Effector memory CD4-positive, alpha-beta T cell (primary cell): ENCODE measurements at regions not wholly inside any gene's neighbourhood (a gene's known extent, or its start where the extent isn't known, plus 50 kb on each side); places are given as distances from the start of the nearest gene placed in this dataset.

Experiments used
- DNase-seq, 3 donors: peaks; one replicate each; pipeline ENCODE4 v3.0.0-alpha.2; 2020
- H3K27ac ChIP-seq: 2 replicates; pipeline ENCODE4 v1.7.0; 2013; ENCODE audit warnings: mild to moderate bottlenecking, low read length, moderate library complexity; ENCODE audit not compliant: insufficient read depth, poor library complexity, severe bottlenecking
- H3K27me3 ChIP-seq: replicated peaks from 2 replicates; pipeline ENCODE4 v1.7.0; 2013; ENCODE audit warnings: mild to moderate bottlenecking, low read length; ENCODE audit not compliant: insufficient read depth, control insufficient read depth, poor library complexity, severe bottlenecking
- H3K36me3 ChIP-seq: 2 replicates; pipeline ENCODE4 v1.7.0; 2013; ENCODE audit warnings: mild to moderate bottlenecking, low read length, moderate library complexity; ENCODE audit not compliant: control insufficient read depth, insufficient read depth
- H3K4me1 ChIP-seq: 2 replicates; pipeline ENCODE4 v1.7.0; 2013; ENCODE audit warnings: low read length, mild to moderate bottlenecking; ENCODE audit not compliant: control insufficient read depth, insufficient read depth, poor library complexity, severe bottlenecking
- H3K4me3 ChIP-seq: 2 replicates; pipeline ENCODE4 v1.7.0; 2013; ENCODE audit warnings: low read length, low read depth, mild to moderate bottlenecking; ENCODE audit not compliant: insufficient read depth, poor library complexity, severe bottlenecking
- H3K9me3 ChIP-seq: 2 replicates; pipeline ENCODE4 v1.7.0; 2013; ENCODE audit warnings: mild to moderate bottlenecking, low read length, moderate library complexity; ENCODE audit not compliant: control insufficient read depth

GRCh38 chr10:5268743-5269142 is 72.1 kb downstream of the AKR1C4 start:
- no peak for DNase-seq
- Histone ChIP-seq H3K4me3 (no peak overlapping the region), H3K27me3 (no peaks in the 10 kb centered on the region), H3K27ac (no peak overlapping the region), H3K36me3 (peaks cover 11% of the 10 kb centered on the region), H3K4me1 (no peaks in the 10 kb centered on the region), H3K9me3 (peaks cover 3% of the 10 kb centered on the region)

DNA sequence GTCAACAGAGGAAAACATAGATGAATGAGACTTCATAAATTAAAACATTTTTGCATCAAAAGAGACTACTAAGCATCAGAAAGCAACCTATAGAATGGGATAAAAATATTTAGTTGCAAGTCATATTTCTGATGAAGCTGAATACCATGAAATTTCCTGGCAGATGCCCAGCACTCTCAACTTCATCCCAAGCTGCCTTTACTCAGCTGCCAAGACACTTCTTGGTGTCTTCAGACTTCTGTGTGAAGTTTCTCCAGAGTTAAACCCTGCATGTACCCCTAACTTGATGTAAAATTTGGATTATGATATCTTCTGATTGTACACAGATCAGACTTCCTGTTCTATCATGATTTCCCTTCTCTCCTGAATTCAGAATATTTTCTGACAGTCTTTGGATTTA is 73.2 kb downstream of the AKR1C4 start:
- no peak for DNase-seq
- H3K9me3 ChIP-seq: peaks cover 3% of the 10 kb centered on the region
- H3K4me3 ChIP-seq: no peak overlapping the region
- H3K4me1 ChIP-seq: no peaks in the 10 kb centered on the region
- H3K36me3 ChIP-seq: peaks cover 11% of the 10 kb centered on the region
- H3K27ac ChIP-seq: no peak overlapping the region
- H3K27me3 ChIP-seq: no peaks in the 10 kb centered on the region

DNA sequence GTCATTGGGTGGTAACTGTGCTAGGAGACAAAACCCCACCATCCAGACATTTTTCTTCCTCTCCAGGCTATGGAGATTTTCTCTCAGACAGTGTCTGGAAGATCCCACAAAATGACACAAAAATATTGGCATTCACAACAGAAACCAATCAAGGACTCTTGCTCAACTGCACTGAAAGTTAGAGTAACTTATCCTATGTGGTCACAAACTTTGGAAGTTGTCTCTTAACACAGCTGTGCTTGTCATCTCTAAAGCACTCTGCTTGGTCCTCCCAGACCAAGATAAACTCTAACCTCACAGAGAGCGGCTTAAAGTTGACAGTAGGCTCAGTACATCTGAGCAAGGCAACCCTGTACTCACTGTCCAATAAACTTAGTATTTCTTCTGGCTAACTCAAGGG is 74.9 kb downstream of the AKR1C4 start:
- H3K36me3 ChIP-seq: peaks cover under 1% of the 10 kb centered on the region
- no peaks in the 10 kb centered on the region for H3K4me1 ChIP-seq
- H3K27ac ChIP-seq: no peak overlapping the region
- H3K27me3 ChIP-seq: no peaks in the 10 kb centered on the region
- peaks cover 1% of the 10 kb centered on the region for H3K9me3 ChIP-seq
- DNase-seq: no peak
- H3K4me3 ChIP-seq: no peak overlapping the region

GRCh38 chr10:5272065-5272803 is 75.6 kb downstream of the AKR1C4 start:
- DNase-seq: no peak
- Histone ChIP-seq H3K4me1 (no peaks in the 10 kb centered on the region), H3K4me3 (no peak overlapping the region), H3K36me3 (no peaks in the 10 kb centered on the region), H3K27ac (no peak overlapping the region), H3K27me3 (no peaks in the 10 kb centered on the region), H3K9me3 (no peaks in the 10 kb centered on the region)

DNA sequence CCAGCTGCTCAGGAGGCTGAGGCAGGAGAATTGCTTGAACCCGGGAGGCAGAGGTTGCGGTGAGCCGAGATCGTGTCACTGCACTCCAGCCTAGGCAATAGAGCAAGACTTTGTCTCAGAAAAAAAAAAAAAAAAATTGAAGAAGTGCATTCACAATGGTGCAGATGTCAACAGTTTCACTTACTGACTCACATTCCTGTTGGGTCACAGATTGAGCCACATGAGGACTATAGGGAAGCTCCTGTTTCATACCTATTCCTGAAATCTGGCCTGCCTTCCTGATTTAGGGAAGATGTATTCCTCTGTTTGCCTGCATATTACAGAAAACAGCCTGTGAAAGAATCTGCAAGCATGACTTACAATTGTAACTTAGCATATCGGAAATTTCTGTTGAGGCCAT is 78.2 kb downstream of the AKR1C4 start:
- no peak overlapping the region for H3K4me3 ChIP-seq
- H3K36me3 ChIP-seq: no peaks in the 10 kb centered on the region
- H3K9me3 ChIP-seq: no peaks in the 10 kb centered on the region
- no peaks in the 10 kb centered on the region for H3K4me1 ChIP-seq
- no peaks in the 10 kb centered on the region for H3K27me3 ChIP-seq
- no peak overlapping the region for H3K27ac ChIP-seq
- no peak for DNase-seq

DNA sequence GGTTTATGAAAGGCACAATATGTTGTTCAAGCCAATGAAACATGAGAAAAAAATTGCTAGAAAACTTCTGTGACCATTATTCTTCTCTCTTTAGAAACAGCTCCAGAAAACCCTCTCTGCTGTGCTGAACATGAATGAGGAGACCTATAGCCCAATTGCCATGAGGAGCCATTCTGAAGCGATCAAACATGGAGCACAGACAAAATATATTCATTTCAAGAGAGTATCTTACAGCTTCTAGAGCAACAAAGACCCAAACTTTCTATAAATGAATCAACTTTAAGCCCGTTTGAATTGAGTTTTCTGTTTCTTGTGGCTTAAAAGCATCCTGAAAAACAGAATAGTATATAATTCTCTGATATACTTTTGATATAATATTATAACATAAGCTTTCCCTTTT is 83.4 kb upstream of the UCN3 start:
- H3K36me3 ChIP-seq: peaks cover 5% of the 10 kb centered on the region
- DNase-seq: no peak

GRCh38 chr10:5282137-5282536 is 82.6 kb upstream of the UCN3 start:
- Histone ChIP-seq H3K36me3 (peaks cover 5% of the 10 kb centered on the region), H3K4me3 (no peak overlapping the region)
- no peak for DNase-seq

More for the DNA sequence above, 83.4 kb upstream of the UCN3 start:
- Histone ChIP-seq H3K27me3 (no peaks in the 10 kb centered on the region), H3K4me3 (no peak overlapping the region), H3K27ac (no peak overlapping the region), H3K4me1 (peaks cover 16% of the 10 kb centered on the region), H3K9me3 (no peaks in the 10 kb centered on the region)

GRCh38 chr10:5283305-5284158 is 81.2 kb upstream of the UCN3 start:
- no peaks in the 10 kb centered on the region for H3K9me3 ChIP-seq
- peaks cover 5% of the 10 kb centered on the region for H3K36me3 ChIP-seq
- peak; percentile 14 to 37 (median 27) for DNase-seq
- H3K27me3 ChIP-seq: no peaks in the 10 kb centered on the region
- no peak overlapping the region for H3K27ac ChIP-seq
- H3K4me1 ChIP-seq: peaks cover 16% of the 10 kb centered on the region
- H3K4me3 ChIP-seq: no peak overlapping the region

More at GRCh38 chr10:5282137-5282536, 82.6 kb upstream of the UCN3 start:
- H3K9me3 ChIP-seq: no peaks in the 10 kb centered on the region
- H3K27me3 ChIP-seq: no peaks in the 10 kb centered on the region
- peaks cover 16% of the 10 kb centered on the region for H3K4me1 ChIP-seq
- no peak overlapping the region for H3K27ac ChIP-seq

GRCh38 chr10:5284311-5285057 is 80.3 kb upstream of the UCN3 start:
- Histone ChIP-seq H3K9me3 (no peaks in the 10 kb centered on the region), H3K4me1 (peaks cover 16% of the 10 kb centered on the region), H3K36me3 (peaks cover 5% of the 10 kb centered on the region), H3K27me3 (no peaks in the 10 kb centered on the region), H3K27ac (no peak overlapping the region), H3K4me3 (no peak overlapping the region)
- no peak for DNase-seq
